NCI-H1092 treated with DMSO at 0.1 percent for 48 hours (cell line): ENCODE measurements at regions not wholly inside any gene's neighbourhood (a gene's known extent, or its start where the extent isn't known, plus 50 kb on each side); places are given as distances from the start of the nearest gene placed in this dataset.
"Not testable (repeated sequence)": the region's sequence is repeated elsewhere in the genome, so short reads cannot be mapped to it uniquely, and the experiment has no call there.

Experiments
- DNase-seq: peaks from one replicate; lab custom pipeline; 2025; lab: John Stamatoyannopoulos, UW

DNA sequence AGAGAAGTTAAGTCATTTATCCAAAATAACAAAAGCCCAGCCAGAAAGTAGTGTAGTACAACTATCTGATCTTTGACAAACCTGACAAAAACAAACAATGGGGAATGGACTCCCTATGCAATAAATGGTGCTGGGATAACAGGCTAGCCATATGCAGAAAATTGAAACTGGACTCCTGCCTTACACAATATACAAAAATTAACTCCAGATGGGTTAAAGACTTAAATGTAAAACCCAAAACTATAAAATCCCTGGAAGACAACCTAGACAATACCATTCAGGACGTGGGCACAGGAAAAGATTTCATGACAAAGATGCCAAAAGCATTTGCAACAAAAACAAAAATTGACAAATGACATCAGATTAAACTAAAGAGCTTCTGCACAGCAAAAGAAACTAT, 561.4 kb upstream of the CHAC2 start:
- not testable (repeated sequence) for DNase-seq

DNA sequence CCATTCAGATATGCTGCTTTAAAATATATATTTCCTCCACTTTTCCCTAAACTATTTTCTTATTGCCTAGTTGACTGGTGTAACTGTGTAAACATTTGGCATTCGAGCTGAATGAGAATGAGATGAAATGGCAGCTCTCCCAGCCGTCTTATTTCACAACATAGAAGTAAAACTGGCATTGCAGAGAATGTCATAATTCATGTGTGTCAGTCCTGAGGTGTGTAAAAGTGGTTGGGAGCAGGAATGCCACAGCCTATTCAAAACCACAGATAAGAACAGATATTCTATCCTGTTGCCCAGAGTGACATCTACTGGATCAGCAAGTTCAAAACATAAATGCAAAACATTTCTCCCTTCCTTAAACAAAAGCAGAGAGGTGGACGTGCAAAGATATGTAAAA, 565.5 kb upstream of the CHAC2 start:
- no peak for DNase-seq

DNA sequence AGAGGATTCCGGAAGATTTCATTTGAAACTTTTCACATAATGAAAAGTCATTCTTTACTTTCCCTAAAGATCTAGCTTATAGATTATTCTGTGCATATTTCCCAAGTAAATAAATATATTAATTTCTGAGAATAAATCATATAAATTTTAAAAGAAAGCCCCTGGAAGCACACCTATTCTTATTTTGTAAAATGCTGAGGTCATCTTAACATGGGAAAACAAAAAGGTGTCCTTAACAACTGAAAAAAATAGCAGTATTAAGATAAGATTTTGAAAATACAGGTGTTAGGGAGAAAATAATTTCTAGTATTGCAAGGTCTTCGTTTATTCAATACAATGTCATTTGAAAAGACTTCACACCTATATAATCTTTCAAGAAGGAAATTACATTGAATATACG, 567.5 kb upstream of the CHAC2 start:
- DNase-seq: no peak

DNA sequence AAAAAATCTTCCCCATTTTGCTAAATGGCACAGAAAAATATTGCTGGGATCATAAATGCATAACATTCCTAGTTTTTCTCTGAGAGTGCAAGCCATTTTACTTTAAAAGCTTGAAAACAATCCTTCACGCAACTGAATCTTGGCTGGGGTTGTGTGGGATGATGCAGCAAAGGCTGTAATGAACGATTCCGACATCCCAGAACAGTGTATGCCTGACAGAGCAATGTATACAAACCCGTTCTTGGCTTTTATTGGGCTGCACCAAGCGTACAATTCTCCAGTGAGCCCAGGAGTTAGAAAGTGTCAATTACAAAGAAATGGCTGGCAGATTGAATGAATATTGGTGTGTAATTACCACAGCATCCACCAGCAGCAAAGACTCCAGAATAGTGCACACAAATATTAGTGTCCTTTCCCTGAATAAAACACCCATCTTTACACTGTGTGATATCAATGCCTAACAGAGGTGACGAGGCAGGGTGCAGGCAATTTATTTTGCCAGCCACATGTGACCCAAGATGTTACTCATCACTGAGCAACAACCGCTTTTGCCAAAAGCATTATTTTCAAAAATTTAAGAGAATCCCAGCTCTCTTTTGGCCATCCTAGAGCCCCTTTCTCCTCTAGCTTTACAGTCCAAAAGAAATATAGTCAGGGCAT, 578.6 kb upstream of the CHAC2 start:
- no peak for DNase-seq

DNA sequence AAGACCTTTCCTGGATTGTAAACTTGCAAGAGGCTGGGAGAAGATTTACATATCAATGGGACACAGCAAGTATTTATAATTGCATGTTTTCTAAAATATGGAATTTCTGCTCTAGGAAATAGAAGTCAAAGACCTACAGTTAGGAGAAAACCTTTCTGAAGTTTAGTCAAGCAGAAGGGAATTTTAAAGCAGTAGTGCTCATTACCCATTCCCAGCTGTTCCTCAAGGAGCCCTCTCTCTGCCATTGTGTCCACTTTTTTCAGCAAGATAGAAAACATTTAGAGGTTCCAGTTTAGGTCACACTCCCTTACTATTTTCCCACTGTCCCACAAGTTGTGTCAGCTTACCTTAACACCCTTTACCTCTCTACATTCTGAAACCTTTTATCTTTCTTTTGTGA, 584.0 kb upstream of the CHAC2 start:
- DNase-seq: no peak

DNA sequence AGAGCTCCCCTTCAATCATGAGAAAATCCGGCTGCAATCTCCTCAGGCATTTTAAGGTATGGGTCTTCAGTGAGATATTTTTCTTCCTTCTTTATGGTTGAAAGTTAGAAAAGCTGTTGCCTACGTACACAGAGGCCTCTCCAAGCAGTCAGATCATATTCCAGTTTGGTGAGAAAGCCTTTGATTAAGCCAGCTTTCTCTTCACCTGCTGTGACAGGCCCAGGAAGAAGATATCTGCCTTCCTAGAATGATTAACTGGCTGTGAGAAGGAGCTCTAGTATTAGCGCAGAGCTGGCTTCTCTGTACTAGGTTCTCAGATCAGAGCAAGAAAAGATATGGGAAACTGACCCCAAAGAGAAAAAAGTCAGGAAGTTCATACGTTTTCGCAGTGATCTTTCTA, 585.0 kb upstream of the CHAC2 start:
- no peak for DNase-seq

DNA sequence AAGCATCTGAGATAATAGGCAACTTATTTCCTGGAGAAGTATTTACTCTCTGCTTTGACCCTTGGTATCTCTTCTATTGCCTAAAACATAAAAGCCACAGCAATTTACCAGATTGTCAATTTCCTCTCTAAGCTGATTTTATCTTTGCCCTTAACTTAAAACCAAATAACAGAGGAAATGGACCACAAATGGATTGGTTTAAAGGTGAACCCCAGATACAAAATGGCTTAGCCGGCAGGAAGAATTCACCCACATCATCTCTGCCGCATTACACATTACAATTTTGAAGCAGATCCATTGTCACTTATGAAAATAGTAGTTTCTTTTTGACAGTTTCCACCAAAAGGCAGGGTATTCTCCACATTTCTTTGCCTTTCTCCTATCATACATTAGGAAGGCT, 585.8 kb upstream of the CHAC2 start:
- no peak for DNase-seq

DNA sequence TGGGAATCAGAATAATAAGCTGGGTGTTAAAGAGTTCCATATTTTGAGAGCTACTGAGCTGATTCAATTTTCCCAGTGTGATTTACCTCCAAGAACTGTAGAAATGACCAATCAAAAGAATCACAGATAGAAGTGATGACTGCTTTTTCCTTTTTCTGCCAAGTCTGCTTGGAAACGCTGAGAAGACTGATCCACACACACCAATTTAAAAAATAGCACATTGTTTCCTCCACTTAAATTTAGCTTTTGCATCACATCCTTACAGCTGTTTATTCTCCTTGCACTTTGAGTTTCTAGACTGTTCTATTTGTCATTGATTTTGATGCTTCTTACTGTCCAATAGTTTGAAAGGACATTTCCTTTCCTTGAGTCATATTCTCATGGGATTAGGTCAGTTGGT, 590.3 kb upstream of the CHAC2 start:
- DNase-seq: no peak

DNA sequence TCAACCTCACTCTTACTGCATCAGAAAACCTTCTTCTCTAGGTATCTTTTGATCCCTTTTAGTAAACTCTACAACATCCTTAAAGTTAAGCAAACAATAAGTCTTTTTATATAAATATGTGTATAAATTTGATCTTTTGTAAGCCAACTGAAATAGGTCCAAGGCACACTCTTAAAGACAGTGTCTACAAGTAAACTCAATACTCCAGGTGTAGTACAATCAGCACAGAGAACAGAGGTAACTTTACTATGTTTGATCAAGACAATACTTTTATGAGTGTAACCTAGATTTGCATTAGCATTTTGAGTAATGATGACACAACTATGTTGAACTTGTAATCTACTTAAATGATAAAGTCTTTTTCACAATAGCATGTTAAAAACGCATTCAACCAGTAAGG, 593.1 kb upstream of the CHAC2 start:
- no peak for DNase-seq

DNA sequence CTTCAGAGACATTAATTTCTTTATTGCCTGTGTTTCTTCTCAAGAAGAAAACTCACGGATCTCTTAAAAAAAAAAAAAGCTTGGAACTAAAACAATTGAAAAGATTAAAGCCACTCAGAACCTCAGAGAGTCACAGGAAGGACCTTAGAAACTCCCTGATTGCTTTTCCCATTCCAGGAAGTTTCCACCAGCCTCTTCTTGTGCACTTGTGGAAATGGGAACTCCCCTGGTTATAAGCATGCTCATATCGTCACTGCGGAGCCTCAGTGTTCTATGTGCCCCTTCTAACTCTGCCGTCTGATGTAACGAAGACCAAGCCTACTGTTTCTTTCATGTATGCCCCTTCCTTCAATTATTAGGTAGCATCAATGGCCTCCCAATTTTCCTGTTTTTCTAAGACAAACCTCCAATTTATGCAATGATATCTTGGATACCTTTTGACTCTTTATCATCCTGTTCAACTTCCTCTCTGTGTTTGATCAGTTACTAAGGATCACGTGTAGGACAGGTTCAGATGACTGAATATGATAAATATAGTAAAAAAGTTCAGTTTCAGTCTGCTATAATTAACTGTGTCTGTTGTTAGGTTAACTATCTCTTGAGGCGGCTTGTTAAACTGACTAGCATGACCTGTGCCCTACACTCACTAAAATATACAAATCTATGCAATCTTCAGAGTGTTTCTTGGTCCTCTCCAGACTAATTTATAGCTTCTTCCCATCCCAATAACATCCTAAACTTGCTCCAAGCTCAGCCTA, 593.7 kb upstream of the CHAC2 start:
- DNase-seq: no peak

DNA sequence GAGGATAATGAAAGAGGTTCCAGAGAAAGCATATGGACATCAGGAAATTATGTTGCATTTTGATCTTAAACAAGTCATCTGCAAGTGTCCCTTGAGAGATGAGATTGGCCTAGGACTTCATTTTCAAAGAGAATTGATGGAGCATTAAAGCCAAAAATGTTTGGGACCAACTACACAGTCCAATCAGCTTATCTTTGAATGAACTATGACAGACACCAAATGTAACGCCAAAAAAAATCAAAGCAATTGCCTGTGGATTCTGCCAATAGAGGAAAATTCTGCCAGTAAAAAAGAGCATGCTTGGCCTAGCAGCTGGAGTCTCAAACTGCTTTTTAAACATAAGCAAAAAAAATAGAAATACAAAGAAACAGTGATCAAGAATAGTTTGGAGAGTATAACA, 594.5 kb upstream of the CHAC2 start:
- DNase-seq: no peak

DNA sequence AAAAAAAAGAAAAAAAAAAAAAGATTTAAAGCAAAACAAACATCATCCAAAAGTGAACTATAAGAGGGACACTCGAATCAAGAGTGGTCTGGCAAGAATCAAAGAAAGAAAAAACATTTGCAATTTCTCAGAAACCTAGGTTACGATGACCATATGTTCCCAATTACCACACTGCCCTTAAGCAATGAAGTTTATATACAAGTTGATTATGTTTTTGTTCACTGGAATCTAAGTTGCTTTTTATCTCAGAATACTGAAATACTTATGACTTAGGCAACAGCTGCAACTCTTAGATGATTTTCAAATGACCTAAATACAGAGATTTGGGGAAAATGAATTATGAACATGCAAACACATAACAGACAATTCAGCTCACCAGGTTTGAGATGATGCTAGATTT, 597.1 kb upstream of the CHAC2 start:
- DNase-seq: no peak

DNA sequence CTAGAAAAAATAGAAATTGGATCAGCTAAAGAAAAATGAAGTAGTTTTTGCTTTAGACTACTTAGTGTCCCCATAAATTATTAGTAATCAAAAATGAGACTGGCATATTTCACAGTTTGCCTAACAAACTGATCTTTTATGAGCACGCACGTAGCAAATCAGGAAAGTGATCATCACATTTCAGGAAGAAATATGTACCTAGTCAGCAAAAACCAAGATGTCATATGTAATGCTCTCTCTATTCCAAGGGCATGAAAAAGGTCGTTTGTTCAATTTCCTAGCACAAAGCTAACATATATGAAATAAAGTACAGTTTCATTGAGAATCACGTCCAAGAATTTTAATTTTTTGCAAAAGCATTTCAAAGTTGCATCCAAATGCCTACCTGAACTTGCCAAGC, 600.4 kb upstream of the CHAC2 start:
- no peak for DNase-seq

DNA sequence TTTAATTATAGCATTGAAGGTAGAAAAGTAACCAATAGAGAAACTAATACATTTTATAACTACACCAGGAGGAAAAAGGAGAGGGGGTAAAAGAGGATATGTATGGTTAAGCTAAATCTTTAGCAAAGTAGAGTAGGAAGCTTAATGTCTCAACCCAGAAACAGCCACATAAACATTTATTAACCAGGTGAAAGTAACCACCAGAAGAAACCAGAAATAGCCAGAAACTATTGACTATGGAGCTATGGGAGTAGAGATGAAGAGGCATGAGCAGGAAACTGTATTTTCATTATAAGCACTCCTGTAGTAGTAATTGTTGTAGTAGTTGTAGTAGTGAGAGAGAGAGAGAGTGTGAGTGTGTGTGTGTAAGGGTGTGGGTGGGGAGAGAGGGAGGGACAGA, 617.5 kb upstream of the CHAC2 start:
- DNase-seq: no peak

DNA sequence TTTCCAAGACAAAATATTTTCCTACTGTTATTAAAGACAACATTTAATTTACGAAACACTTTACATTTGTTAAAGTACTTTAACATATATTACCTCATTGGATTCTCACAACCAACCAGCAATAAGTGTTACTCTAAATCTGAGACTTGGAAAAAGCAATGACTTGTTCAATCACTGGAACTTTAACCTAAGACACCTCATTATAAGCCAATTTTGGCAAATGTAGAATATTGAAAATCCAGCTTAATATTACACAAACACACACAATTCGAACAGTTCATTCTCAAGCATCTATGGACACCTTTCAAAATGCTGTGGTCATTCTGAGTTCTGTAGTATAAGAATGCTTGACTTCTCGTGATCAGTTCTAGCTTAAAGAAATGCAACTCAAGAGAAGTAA, 619.4 kb upstream of the CHAC2 start:
- no peak for DNase-seq

DNA sequence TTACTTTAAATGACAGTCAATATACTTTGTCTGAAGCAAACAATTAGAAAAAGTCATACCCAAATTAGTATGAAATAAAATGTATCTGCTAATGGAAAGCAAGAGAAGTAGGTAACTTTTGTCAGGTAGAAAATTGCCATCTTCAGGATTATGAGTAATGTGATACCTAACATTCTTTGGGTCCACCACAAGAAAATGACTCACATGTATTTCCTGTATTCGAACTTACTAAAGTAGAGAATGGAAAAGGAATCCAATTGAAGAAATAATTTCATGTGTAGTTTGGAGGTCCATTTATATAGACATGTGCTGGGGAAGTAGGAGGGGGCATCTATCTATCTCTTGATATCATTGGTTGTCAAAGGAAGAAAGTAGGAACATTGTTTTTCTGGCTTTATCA, 636.2 kb upstream of the CHAC2 start:
- no peak for DNase-seq

DNA sequence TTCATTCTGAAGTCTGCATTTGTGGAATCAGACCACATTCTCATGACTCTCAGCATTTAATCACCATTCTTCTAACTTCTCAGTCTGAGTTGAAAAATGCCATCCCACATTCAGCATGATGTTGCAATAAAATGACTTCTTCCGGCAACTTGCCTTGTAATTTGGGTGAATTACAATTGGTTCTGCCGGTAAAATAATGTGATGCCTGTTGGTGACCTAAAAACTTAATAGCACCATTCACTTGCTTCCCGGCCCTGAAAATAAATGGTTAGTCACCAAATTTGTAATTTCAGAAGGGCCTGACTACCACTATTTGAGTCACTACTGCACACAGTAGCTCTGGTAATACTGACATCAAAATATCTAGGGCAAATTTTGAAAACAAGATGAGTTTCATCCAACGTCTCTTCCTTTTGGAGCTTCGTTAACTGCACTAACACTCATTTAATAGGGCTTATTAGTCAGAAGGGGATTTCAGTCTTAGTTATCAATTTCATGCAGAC, 637.1 kb upstream of the CHAC2 start:
- no peak for DNase-seq

DNA sequence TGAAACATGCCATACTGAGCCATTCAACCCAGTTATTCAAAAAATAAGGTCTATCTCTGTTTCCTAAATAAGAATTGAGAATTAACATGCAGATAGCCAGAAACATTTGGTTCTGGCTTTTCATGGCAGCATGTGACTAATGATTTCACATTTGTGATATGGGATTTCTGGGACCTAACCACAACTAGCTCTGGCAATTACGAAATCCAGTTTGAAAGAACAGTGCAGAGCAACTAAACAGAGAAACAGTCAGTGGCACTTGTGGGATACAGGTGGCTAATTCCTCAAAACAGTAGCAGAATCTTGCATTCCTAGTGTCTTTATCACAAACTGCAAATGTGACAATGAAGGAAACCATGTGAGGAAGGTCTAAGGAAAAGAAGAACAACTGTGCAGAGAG, 637.8 kb upstream of the CHAC2 start:
- DNase-seq: no peak

DNA sequence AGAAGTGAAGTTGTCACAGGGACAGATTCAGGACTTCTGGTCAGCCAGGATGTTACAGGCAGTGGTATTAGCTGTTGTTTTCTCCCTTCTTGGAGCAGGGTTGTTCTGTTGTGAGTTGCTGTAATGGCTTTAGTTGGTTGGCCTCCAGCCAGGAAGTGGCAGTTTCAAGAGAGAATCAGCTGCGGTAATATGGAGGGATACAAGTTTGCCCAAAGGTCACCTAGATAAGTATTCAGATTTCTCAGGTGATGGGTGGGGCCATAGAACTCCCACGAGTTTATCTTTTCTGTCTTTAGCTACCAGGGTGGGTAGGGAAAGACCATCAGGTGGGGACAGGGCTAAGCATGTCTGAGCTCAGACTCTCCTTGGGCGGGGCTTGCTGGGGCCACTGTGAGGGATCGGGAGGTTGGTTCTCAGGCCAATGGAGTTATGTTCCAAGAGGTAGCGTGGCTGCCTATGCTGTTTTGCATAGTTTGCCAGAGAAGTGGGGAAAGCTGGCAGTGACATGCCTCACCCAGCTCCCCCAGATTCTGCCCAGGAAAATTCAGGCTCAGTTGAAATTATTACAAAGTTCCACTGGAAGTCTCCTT, 640.4 kb upstream of the CHAC2 start:
- DNase-seq: no peak

DNA sequence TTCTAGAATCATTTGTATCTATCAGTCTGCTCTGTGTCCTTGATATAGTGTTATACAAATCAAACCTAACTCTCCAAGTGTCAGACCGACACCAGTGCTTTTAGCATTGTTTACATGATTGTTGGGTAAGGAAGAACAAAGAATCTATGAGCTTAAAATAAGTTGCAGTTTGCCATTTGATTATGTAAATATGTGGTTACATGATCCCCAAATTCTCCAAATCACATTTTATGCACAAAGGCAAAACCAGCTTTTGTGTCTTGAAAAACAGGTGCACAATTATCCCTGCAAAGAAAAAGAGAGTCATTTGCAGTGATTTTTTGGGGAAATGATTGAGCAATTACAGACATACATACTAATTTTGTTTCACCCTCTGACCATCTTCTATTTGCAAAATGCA, 652.6 kb upstream of the CHAC2 start:
- DNase-seq: no peak

DNA sequence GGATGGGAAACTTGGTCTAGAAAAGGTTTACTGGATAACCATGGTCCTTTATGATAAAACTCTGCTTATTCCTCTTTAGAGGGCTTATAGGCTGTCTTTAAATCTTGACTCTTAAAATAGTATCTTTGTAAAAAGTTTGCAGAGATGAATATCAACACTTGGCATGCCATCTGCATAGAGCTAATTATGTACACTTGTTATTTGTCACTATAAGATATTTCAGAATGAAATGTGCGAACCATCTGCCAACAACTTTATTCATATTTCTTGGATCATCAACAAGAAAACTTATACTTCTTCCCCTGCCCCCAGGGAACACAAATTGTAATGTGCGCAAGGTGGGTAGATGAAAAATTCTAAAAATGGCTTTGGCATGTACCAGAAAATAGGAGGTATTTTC, 653.0 kb upstream of the CHAC2 start:
- DNase-seq: no peak

DNA sequence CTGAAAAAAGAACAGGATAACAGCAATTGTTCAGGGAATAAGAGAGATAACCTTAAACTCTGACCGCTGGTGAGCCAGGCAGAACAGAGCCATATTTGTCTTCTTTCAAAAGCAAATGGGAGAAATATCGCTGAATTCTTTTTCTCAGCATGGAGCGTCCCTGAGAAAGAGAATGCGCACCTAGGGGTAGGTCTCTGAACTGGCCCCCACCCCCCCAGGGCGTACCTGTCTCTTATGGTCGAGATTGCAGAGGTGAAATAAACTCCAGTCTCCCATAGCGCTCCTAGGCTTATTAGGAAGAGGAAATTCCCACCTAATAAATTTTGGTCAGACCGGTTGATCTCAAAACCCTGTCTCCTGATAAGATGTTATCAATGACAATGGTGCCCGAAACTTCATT, 655.2 kb upstream of the CHAC2 start:
- DNase-seq: not testable (repeated sequence)

DNA sequence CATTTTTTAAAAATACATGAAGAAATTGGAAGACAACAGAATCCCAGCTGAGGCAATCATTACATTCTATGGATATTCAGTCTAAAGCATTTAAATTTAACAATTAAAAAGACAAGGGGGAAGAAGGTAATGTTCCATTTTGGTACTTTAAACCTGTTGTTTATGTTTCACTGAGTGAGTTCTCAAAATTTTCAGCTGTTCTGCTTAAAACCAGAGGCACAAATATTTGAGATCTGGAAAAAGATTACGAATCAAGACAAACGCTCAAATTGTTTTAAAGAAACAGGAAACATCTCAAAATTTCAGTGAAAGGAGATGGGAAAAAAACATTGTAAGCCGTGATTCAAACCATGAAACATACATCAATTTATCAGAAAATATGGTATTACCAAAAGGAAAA, 656.2 kb upstream of the CHAC2 start:
- no peak for DNase-seq

DNA sequence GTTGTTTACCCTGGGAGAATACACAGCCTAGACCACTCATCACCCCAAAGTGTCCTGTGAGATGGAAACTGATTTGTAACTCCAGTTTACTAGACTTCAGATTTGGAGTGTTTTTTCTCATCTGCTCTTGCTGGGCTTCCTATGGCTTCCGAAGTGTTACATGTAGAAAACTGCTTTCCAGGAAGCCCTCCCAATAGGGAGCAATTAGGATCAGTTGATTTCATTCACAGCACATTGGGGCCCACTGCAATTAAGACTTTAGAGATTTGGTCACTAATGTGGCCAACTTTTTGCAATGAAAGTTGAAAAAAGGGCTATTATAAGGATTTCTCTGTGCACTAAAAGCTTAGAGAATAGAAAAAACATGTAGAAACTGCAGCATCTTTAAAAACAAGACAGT, 656.6 kb upstream of the CHAC2 start:
- DNase-seq: no peak
